HepG2 (cell line): ENCODE measurements at regions not wholly inside any gene's neighbourhood (a gene's known extent, or its start where the extent isn't known, plus 50 kb on each side); places are given as distances from the start of the nearest gene placed in this dataset.

Experiments used
- EZH2 ChIP-seq: conservative IDR thresholded peaks from 2 replicates; pipeline ENCODE4 v1.6.1; 2012; ENCODE audit warnings: mild to moderate bottlenecking, low read depth, low read length, moderate library complexity
- NFATC3 ChIP-seq: sonication (generic); formaldehyde crosslinking; IDR thresholded peaks from 2 replicates; pipeline ENCODE4 v1.5.1; 2020; ENCODE audit warnings: mild to moderate bottlenecking, missing genetic modification reagents
- POLR2G ChIP-seq: fragments of 200-400 bp; formaldehyde crosslinking; IDR thresholded peaks from 2 replicates; pipeline ENCODE4 v1.6.1; 2018; ENCODE audit warnings: mild to moderate bottlenecking, low read depth, low read length, moderate library complexity
- ZKSCAN1 ChIP-seq: fragments of 150-350 bp; IDR thresholded peaks from 2 replicates; pipeline ENCODE4 v1.6.1; 2014; ENCODE audit warnings: low read length
- ZNF333 ChIP-seq: sonication (generic); formaldehyde crosslinking; IDR thresholded peaks from 2 replicates; pipeline ENCODE4 v1.4.0; 2020; ENCODE audit warnings: mild to moderate bottlenecking, missing genetic modification reagents, borderline replicate concordance
- TF ChIP-seq, protein P1 (sequence below): sonication (generic); formaldehyde crosslinking; conservative IDR thresholded peaks from 2 replicates; pipeline ENCODE4 v1.4.0; 2020; ENCODE audit warnings: missing genetic modification reagents
- TF ChIP-seq, protein P2 (sequence below): IDR thresholded peaks from 2 replicates; pipeline ENCODE4 v1.6.1; 2016; ENCODE audit warnings: low read depth, borderline replicate concordance
- TF ChIP-seq, protein P3 (sequence below): sonication (generic); formaldehyde crosslinking; IDR thresholded peaks from 2 replicates; pipeline ENCODE4 v1.4.0; 2020; ENCODE audit warnings: missing genetic modification reagents, borderline replicate concordance

DNA sequence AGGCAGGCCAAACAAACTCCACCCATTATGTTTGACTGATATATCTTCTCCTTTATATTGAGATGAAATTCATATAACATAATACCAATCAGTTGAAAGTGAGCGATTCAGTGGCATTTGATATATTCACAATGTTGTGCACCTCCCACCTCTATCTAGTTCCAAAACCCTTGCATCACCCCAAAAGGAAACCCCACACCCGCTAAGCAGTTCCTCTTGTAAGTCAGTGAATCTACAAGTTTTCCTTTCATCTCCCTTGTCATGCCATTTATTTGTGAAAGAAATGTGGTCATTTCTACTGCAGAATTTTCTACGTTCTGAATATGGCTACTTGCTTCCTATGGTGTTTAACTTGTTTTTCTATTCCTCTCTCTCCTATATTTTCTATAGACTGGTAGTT, 99.4 kb upstream of the PTPN3 start:
- TF ChIP-seq, protein P1, sequence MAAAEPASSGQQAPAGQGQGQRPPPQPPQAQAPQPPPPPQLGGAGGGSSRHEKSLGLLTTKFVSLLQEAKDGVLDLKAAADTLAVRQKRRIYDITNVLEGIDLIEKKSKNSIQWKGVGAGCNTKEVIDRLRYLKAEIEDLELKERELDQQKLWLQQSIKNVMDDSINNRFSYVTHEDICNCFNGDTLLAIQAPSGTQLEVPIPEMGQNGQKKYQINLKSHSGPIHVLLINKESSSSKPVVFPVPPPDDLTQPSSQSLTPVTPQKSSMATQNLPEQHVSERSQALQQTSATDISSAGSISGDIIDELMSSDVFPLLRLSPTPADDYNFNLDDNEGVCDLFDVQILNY (CRISPR knock-in tag) = no peak
- no peak for TF ChIP-seq NFATC3
- TF ChIP-seq EZH2 = no peak
- TF ChIP-seq ZKSCAN1 = no peak
- TF ChIP-seq, protein P2, sequence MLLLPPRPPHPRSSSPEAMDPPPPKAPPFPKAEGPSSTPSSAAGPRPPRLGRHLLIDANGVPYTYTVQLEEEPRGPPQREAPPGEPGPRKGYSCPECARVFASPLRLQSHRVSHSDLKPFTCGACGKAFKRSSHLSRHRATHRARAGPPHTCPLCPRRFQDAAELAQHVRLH (CRISPR knock-in tag) = no peak
- TF ChIP-seq, protein P3, sequence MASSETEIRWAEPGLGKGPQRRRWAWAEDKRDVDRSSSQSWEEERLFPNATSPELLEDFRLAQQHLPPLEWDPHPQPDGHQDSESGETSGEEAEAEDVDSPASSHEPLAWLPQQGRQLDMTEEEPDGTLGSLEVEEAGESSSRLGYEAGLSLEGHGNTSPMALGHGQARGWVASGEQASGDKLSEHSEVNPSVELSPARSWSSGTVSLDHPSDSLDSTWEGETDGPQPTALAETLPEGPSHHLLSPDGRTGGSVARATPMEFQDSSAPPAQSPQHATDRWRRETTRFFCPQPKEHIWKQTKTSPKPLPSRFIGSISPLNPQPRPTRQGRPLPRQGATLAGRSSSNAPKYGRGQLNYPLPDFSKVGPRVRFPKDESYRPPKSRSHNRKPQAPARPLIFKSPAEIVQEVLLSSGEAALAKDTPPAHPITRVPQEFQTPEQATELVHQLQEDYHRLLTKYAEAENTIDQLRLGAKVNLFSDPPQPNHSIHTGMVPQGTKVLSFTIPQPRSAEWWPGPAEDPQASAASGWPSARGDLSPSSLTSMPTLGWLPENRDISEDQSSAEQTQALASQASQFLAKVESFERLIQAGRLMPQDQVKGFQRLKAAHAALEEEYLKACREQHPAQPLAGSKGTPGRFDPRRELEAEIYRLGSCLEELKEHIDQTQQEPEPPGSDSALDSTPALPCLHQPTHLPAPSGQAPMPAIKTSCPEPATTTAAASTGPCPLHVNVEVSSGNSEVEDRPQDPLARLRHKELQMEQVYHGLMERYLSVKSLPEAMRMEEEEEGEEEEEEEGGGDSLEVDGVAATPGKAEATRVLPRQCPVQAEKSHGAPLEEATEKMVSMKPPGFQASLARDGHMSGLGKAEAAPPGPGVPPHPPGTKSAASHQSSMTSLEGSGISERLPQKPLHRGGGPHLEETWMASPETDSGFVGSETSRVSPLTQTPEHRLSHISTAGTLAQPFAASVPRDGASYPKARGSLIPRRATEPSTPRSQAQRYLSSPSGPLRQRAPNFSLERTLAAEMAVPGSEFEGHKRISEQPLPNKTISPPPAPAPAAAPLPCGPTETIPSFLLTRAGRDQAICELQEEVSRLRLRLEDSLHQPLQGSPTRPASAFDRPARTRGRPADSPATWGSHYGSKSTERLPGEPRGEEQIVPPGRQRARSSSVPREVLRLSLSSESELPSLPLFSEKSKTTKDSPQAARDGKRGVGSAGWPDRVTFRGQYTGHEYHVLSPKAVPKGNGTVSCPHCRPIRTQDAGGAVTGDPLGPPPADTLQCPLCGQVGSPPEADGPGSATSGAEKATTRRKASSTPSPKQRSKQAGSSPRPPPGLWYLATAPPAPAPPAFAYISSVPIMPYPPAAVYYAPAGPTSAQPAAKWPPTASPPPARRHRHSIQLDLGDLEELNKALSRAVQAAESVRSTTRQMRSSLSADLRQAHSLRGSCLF (CRISPR knock-in tag) = no peak
- TF ChIP-seq POLR2G = no peak
- TF ChIP-seq ZNF333 (CRISPR knock-in tag) = no peak
